ENCODE measurements at regions not wholly inside any gene's neighbourhood (a gene's known extent, or its start where the extent isn't known, plus 50 kb on each side); places are given as distances from the start of the nearest gene placed in this dataset.

DNA sequence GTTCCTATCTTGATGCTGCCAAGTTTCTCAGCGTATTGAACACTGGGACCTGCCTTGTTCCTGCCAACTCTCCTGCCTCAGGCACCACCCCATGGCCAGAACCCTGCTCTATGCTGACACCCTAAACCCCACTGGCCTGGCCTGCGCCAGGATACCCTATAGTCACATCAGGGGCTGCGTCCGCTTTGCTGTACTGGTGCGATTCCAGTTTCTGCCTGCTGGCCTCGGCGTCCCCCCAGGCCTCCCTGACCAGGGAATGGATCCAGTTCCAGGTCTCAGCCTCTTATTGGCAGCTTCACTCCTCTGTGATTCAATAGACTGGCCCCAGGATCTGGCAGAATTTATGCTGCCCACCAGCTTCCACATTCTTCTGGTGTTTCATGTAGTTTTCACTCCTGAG is 55.0 kb downstream of the GPR6 start:
- ChIA-PET CTCF (no interaction called here), POLR2A (no interaction called here)
- Mint-ChIP-seq H3K9me3 (ENCODE audit: insufficient read depth) (no peaks in the 10 kb centered on the region), H3K4me1 (ENCODE audit: low read depth) (peaks cover 4% of the 10 kb centered on the region), H3K27ac (no peak overlapping the region), H3K27me3 (ENCODE audit: low read depth) (no peaks in the 10 kb centered on the region), H3K4me3 (no peak overlapping the region), H3K36me3 (ENCODE audit: low read depth) (no peaks in the 10 kb centered on the region)
- no peak for DNase-seq
- no peak for ATAC-seq

DNA sequence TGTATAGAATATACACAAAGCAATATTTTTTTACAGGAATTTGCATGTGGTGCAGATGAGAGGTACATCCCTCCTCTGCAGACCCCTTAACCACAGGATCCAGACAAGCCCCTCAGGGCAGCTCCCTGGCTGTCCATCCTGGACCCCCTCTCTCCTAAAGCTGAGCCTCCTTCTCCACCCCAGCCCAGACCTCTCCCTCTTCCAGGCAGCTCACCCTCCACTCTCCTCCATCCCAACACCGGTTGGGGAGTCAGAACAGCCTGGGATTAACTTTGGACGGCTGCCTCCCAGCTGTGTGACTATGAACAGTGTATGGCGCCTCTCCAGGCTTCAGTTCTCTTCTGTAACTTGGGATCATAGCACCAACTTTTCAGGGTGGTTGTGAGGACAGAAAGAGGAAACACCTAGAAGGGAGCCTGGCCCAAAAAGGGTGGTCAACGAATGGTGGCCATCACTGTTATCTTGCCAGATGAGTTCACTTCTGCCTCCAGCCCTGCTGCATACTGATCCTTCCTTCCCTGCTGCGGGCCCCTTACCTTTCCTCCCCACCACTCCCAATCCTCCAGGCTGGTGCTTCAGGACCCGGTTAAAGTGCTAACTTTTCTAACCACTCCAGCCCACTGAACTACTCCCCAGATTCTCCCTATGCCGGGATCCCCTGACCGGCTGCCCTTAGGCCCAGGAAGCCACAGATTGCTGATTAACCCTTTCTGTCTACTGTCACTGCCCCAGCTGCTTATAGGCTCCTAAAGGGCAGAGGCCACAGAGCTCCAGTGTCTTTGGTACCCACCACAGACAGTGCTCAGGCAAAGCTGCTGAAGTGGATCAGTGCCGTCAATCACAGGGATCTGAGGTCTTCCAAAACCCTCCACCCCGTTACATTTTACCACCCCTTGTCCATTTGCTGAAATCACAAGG is 55.9 kb downstream of the GPR6 start:
- ChIA-PET POLR2A (no interaction called here), CTCF (no interaction called here)
- no peaks in the 10 kb centered on the region for H3K36me3 Mint-ChIP-seq (ENCODE audit: low read depth)
- no peak for ATAC-seq
- H3K4me3 Mint-ChIP-seq, result no peak overlapping the region
- no peak overlapping the region for H3K27ac Mint-ChIP-seq
- no peaks in the 10 kb centered on the region for H3K9me3 Mint-ChIP-seq (ENCODE audit: insufficient read depth)
- no peak for DNase-seq
- H3K27me3 Mint-ChIP-seq (ENCODE audit: low read depth), result no peaks in the 10 kb centered on the region
- peaks cover 10% of the 10 kb centered on the region for H3K4me1 Mint-ChIP-seq (ENCODE audit: low read depth)

DNA sequence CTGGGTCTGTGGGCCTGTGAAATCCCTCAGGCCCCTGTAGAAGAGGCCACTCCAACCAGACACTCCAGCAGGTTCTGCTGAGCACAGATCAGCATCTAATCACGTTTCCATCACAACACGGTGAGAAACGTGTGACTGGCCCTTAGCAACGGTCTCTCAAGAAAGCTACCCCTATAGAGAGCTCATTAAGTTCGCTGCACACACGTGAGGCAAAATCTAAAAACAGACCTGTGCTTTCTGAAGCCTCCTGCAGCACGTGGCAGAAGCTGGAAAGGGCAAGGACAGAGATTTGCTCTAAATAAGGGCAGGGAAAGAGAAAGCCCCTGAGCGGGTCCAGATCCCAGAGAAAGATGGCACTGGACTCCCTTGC is 56.5 kb downstream of the GPR6 start:
- POLR2A ChIA-PET, result no interaction called here
- no peaks in the 10 kb centered on the region for H3K36me3 Mint-ChIP-seq (ENCODE audit: low read depth)
- H3K4me3 Mint-ChIP-seq, result no peak overlapping the region
- no peaks in the 10 kb centered on the region for H3K9me3 Mint-ChIP-seq (ENCODE audit: insufficient read depth)
- CTCF ChIA-PET, result interaction anchor here (1.4 kb wide), 1 partner anchor 330 kb away, joined by 4 read pairs; no protein-coding TSS in a partner anchor
- H3K4me1 Mint-ChIP-seq (ENCODE audit: low read depth), result peaks cover 15% of the 10 kb centered on the region
- ATAC-seq (no peak), DNase-seq (no peak)
- no peak overlapping the region for H3K27ac Mint-ChIP-seq
- H3K27me3 Mint-ChIP-seq (ENCODE audit: low read depth), result no peaks in the 10 kb centered on the region

DNA sequence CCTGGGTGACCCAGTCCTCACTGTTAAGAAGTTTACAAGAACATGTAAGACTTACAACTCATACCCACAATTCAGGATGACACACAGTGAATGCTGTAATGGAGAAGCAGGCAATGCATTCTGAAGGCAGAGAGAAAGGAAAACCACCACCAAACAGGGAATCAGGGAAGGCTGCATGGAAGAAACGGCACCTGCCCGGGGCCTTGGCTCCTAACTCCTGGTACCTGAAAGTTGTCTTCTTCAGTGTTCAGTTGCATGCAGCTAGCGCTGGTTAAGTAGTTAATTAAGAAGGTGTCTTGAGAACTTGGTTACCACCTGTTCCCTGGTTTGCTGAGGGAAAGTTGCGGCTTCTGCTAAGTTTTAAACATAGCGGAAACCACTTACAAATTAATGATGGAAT is 57.2 kb downstream of the GPR6 start:
- ATAC-seq (no peak), DNase-seq (no peak)
- POLR2A ChIA-PET, result no interaction called here
- Mint-ChIP-seq H3K4me1 (ENCODE audit: low read depth) (peaks cover 21% of the 10 kb centered on the region), H3K36me3 (ENCODE audit: low read depth) (no peaks in the 10 kb centered on the region), H3K27ac (no peak overlapping the region), H3K27me3 (ENCODE audit: low read depth) (no peaks in the 10 kb centered on the region), H3K4me3 (no peak overlapping the region), H3K9me3 (ENCODE audit: insufficient read depth) (no peaks in the 10 kb centered on the region)
- CTCF ChIA-PET, result interaction anchor here (1.4 kb wide), 1 partner anchor 331 kb away, joined by 4 read pairs; no protein-coding TSS in a partner anchor

DNA sequence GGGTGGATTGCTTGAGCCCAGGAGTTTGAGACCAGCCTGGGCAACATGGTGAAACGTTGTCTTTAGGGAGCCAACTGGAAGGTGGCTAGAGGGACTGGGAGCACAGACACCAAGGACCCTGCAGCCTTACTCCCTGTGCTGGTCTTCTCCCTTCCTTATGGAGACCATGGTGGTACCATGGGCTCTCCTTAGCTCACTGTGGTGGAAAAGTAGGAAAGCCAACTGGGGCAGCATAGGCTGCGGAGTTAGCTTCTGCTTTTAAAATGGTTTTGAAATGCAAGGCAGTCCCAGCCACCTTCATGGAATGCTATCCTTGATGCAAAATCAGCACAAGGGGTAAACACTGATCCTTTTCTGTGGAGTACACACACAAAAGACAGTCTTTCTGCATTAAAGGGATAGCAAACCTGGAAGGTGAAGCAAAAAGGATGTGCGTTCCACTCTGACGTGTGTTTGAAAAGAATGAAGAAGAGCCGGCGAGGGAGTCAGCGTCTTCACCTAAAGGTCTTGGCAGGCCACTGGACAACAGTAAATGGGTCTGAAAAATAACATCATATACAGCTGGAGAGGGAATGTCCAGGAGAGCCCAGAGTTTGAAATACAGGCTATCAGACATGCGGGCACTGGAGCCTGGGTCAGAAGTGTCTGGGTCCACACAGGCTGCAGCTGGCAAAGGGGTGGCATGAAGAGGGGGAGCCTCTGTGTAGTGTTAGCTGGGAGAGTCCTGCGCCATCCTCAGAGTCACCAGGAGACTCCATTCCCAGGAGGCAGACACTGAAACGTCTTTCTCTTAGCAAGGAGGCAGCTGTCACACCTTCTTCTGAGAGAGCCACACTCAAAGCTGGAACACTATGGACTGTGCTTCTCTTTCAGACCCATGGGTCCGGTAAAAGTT is 58.5 kb downstream of the GPR6 start:
- no peaks in the 10 kb centered on the region for H3K27me3 Mint-ChIP-seq (ENCODE audit: low read depth)
- no peak for ATAC-seq
- H3K9me3 Mint-ChIP-seq (ENCODE audit: insufficient read depth), result no peaks in the 10 kb centered on the region
- DNase-seq, result no peak
- H3K36me3 Mint-ChIP-seq (ENCODE audit: low read depth), result no peaks in the 10 kb centered on the region
- no peak overlapping the region for H3K4me3 Mint-ChIP-seq
- POLR2A ChIA-PET, result no interaction called here
- no peak overlapping the region for H3K27ac Mint-ChIP-seq
- CTCF ChIA-PET, result interaction anchor here (1.1 to 6.0 kb wide), 5 partner anchors 22 to 352 kb away, joined by 3 to 203 read pairs (median 4); no protein-coding TSS in a partner anchor
- peaks cover 24% of the 10 kb centered on the region for H3K4me1 Mint-ChIP-seq (ENCODE audit: low read depth)

- H3K27me3 Mint-ChIP-seq (ENCODE audit: low read depth), result no peaks in the 10 kb centered on the region
- H3K27ac Mint-ChIP-seq, result no peak overlapping the region
- ChIA-PET CTCF (interaction anchor here (1.1 to 6.0 kb wide), 7 partner anchors 17 to 546 kb away, joined by 3 to 203 read pairs (median 4); no protein-coding TSS in a partner anchor), POLR2A (interaction anchor here (0.6 kb wide), 1 partner anchor 779 kb away, joined by 3 read pairs; no protein-coding TSS in a partner anchor)
- H3K36me3 Mint-ChIP-seq (ENCODE audit: low read depth), result no peaks in the 10 kb centered on the region
- DNase-seq, result no peak
- no peak overlapping the region for H3K4me3 Mint-ChIP-seq
- H3K4me1 Mint-ChIP-seq (ENCODE audit: low read depth), result peaks cover 24% of the 10 kb centered on the region
- no peaks in the 10 kb centered on the region for H3K9me3 Mint-ChIP-seq (ENCODE audit: insufficient read depth)
- no peak for ATAC-seq
These were observed 59.7 kb downstream of the GPR6 start for GRCh38 chr6:110037726-110038295.

GRCh38 chr6:110039364-110039980 is 61.4 kb downstream of the GPR6 start:
- Mint-ChIP-seq H3K27me3 (ENCODE audit: low read depth) (no peaks in the 10 kb centered on the region), H3K27ac (peak overlapping the region; percentile 95), H3K9me3 (ENCODE audit: insufficient read depth) (no peaks in the 10 kb centered on the region), H3K4me3 (peak overlapping the region; percentile 81), H3K36me3 (ENCODE audit: low read depth) (no peaks in the 10 kb centered on the region), H3K4me1 (ENCODE audit: low read depth) (peaks cover 28% of the 10 kb centered on the region)
- ATAC-seq, result peak; percentile 92
- ChIA-PET CTCF (interaction anchor here (0.6 to 6.0 kb wide), 118 partner anchors 9 to 1255 kb away, joined by 3 to 203 read pairs (median 4); partner anchors contain the start of genes AK9, CDC40, FIG4 and MICAL1), POLR2A (interaction anchor here (0.8 to 1.9 kb wide), 9 partner anchors 141 to 590 kb away, joined by 3 to 6 read pairs (median 3); partner anchors contain the start of genes AK9, CDC40, FIG4 and MICAL1)
- DNase-seq, result peak; percentile 91

DNA sequence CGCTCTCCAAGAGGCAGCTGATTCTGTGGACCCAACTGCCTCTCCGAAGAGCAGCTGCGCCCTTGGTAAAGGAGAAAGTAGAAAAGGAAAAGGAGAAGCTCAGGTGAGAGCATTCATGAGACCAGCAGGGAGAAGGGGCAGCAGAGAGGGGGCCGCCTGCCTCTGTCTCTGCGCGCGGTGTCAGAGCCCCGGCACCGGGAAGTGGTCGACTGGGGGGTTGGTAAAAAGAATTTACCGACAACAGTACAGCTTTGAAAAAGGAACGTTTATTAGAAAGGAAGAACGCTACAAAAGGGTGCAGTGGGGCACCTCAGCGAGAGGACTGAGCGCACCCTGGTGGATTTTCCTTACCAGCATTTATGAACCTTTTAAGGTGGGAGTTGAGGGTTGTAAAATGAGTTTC is 61.9 kb downstream of the GPR6 start:
- ATAC-seq (peak; percentile 74), DNase-seq (peak; percentile 74)
- peaks cover 28% of the 10 kb centered on the region for H3K4me1 Mint-ChIP-seq (ENCODE audit: low read depth)
- no peaks in the 10 kb centered on the region for H3K27me3 Mint-ChIP-seq (ENCODE audit: low read depth)
- CTCF ChIA-PET, result interaction anchor here (0.6 to 6.0 kb wide), 117 partner anchors 9 to 1255 kb away, joined by 3 to 203 read pairs (median 4); partner anchors contain the start of genes AK9, CDC40, FIG4 and MICAL1
- H3K4me3 Mint-ChIP-seq, result peak overlapping the region; percentile 81
- H3K27ac Mint-ChIP-seq, result peak overlapping the region; percentile 95
- no peaks in the 10 kb centered on the region for H3K36me3 Mint-ChIP-seq (ENCODE audit: low read depth)
- POLR2A ChIA-PET, result interaction anchor here (0.8 to 1.9 kb wide), 9 partner anchors 140 to 590 kb away, joined by 3 to 6 read pairs (median 3); partner anchors contain the start of genes AK9, CDC40, FIG4 and MICAL1
- no peaks in the 10 kb centered on the region for H3K9me3 Mint-ChIP-seq (ENCODE audit: insufficient read depth)

DNA sequence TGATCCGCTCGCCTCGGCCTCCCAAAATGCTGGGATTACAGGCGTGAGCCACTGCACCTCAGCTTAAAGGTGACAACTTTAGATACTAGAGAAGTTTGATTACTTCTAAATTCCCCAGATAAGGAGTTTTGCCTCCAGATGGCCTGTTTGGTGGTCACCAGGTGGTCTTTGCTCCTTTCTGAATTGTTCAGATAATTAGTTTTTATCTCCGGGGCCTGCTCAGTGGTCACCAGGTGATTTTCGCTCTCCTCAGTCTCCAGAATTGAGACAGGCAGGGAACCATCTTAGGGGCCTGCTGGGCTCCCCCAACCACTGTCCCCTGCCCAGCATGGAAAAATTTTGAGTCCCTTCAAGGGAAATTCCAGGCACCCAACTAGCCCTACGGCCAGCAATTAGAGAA is 62.6 kb downstream of the GPR6 start:
- peak overlapping the region; percentile 49 for H3K27ac Mint-ChIP-seq

GRCh38 chr6:110041126-110041525 is 63.0 kb downstream of the GPR6 start:
- H3K4me1 Mint-ChIP-seq (ENCODE audit: low read depth), result peaks cover 28% of the 10 kb centered on the region
- ATAC-seq, result no peak

More for the DNA sequence above, 62.6 kb downstream of the GPR6 start:
- no peak for DNase-seq
- no peak for ATAC-seq
- Mint-ChIP-seq H3K27me3 (ENCODE audit: low read depth) (no peaks in the 10 kb centered on the region), H3K4me1 (ENCODE audit: low read depth) (peaks cover 28% of the 10 kb centered on the region), H3K9me3 (ENCODE audit: insufficient read depth) (no peaks in the 10 kb centered on the region), H3K4me3 (peak overlapping the region; percentile 18), H3K36me3 (ENCODE audit: low read depth) (no peaks in the 10 kb centered on the region)
- ChIA-PET CTCF (interaction anchor here (0.9 to 6.0 kb wide), 50 partner anchors 8 to 946 kb away, joined by 3 to 203 read pairs (median 7); partner anchors contain the start of genes AK9, CDC40, FIG4 and SESN1), POLR2A (interaction anchor here (0.8 to 1.9 kb wide), 4 partner anchors 336 to 585 kb away, joined by 3 to 6 read pairs (median 4); partner anchors contain the start of genes AK9, FIG4 and MICAL1)

More at GRCh38 chr6:110041126-110041525, 63.0 kb downstream of the GPR6 start:
- ChIA-PET POLR2A (no interaction called here), CTCF (interaction anchor here (2.7 to 6.0 kb wide), 5 partner anchors 12 to 514 kb away, joined by 21 to 203 read pairs (median 53); no protein-coding TSS in a partner anchor)
- Mint-ChIP-seq H3K4me3 (peak overlapping the region; percentile 18), H3K27me3 (ENCODE audit: low read depth) (no peaks in the 10 kb centered on the region), H3K27ac (peak overlapping the region; percentile 49), H3K9me3 (ENCODE audit: insufficient read depth) (no peaks in the 10 kb centered on the region), H3K36me3 (ENCODE audit: low read depth) (no peaks in the 10 kb centered on the region)
- no peak for DNase-seq
